Choroid plexus epithelial cell (primary cell): ENCODE measurements at regions not wholly inside any gene's neighbourhood (a gene's known extent, or its start where the extent isn't known, plus 50 kb on each side); places are given as distances from the start of the nearest gene placed in this dataset.

Experiments
- DNase-seq: peaks from one replicate; pipeline ENCODE4 v3.0.0-alpha.2; 2010; ENCODE audit warnings: low read depth
- H3K4me3 ChIP-seq: 2 replicates; pipeline ENCODE4 v1.5.1; 2011; ENCODE audit warnings: low read depth, mild to moderate bottlenecking, control low read depth, low read length, moderate library complexity
- CTCF ChIP-seq: conservative IDR thresholded peaks from 2 replicates; pipeline ENCODE4 v1.5.1; 2011; ENCODE audit warnings: low read depth, mild to moderate bottlenecking, control low read depth, inconsistent platforms, low read length, moderate library complexity

- TF ChIP-seq CTCF, result no peak
- H3K4me3 ChIP-seq, result no peak overlapping the region
- no peak for DNase-seq
Measured at GRCh38 chr4:93960916-93961315, 132.4 kb downstream of the ATOH1 start.

- H3K4me3 ChIP-seq, result no peak overlapping the region
- TF ChIP-seq CTCF, result no peak
- DNase-seq, result no peak
Measured at GRCh38 chr4:93981594-93981993, 153.0 kb downstream of the ATOH1 start.

GRCh38 chr4:93982255-93982654 is 153.7 kb downstream of the ATOH1 start:
- H3K4me3 ChIP-seq, result no peak overlapping the region
- no peak for DNase-seq
- TF ChIP-seq CTCF, result no peak

- no peak overlapping the region for H3K4me3 ChIP-seq
- no peak for TF ChIP-seq CTCF
Measured at GRCh38 chr4:93983140-93983539, 154.6 kb downstream of the ATOH1 start.

GRCh38 chr4:93994175-93994994 is 165.8 kb downstream of the ATOH1 start:
- TF ChIP-seq CTCF, result no peak
- no peak for DNase-seq
- H3K4me3 ChIP-seq, result no peak overlapping the region

More at GRCh38 chr4:93983140-93983539, 154.6 kb downstream of the ATOH1 start:
- DNase-seq, result no peak

- DNase-seq, result no peak
- TF ChIP-seq CTCF, result no peak
- no peak overlapping the region for H3K4me3 ChIP-seq
Measured at GRCh38 chr4:93996895-93997294, 168.3 kb downstream of the ATOH1 start.

- H3K4me3 ChIP-seq, result no peak overlapping the region
- no peak for DNase-seq
- TF ChIP-seq CTCF, result no peak
Measured at GRCh38 chr4:94000559-94000958, 172.0 kb downstream of the ATOH1 start.
